T1000 (cell line): ENCODE measurements at regions not wholly inside any gene's neighbourhood (a gene's known extent, or its start where the extent isn't known, plus 50 kb on each side); places are given as distances from the start of the nearest gene placed in this dataset.

Source experiments
- DNase-seq: peaks from one replicate; lab custom pipeline; 2025; ENCODE audit warnings: mixed read lengths; lab: John Stamatoyannopoulos, UW

GRCh38 chr1:228849011-228849541 is 113.8 kb downstream of the RHOU start:
- DNase-seq = no peak

GRCh38 chr1:228850141-228851100 is 115.1 kb downstream of the RHOU start:
- no peak for DNase-seq

- DNase-seq = no peak
These were observed 115.9 kb downstream of the RHOU start for GRCh38 chr1:228851193-228851592.

GRCh38 chr1:228851618-228852017 is 116.3 kb downstream of the RHOU start:
- DNase-seq = no peak

DNA sequence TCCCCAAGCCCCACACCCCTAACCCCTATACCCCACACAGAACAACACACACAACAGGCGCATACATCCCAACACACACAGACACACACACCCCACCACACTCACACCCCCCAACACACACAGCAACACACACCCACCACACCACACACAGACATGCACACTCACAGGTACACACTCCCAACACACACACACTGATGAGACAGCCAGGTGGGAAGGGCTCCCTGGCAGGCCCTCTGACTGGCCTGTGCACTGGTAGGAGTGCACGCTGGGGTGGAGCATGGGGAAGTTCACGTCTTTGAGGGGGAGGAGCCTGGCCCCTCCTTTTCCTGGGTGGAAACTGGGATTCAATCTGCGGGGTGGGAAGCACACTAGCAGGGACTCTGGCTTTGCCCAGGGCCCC is 116.7 kb downstream of the RHOU start:
- DNase-seq = no peak

DNA sequence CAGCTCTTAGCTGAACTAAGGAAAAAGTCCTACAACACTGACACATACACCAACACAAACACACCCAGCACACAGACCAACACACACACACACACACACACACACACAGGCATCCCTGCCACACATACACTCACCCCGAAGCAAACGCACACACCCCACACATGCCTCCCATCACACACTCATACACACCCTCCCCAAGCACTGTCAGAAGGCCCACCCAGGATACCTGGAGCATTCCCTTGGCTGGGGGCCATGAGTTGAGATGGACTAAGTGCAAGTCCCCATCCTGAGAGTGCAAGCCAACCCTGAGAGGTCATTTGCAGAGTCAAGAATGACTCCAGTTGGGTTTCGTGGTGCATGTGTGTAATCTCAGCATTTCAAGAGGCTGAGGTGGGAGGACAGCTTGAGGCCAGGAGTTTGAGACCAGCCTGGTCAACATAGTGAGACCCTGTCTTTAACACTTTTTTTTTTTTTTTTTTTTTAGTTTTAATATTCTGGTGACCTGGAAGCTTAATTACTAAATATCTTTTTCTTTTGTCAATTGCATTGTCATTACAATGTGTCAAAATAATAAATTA is 117.3 kb downstream of the RHOU start:
- DNase-seq = no peak

DNA sequence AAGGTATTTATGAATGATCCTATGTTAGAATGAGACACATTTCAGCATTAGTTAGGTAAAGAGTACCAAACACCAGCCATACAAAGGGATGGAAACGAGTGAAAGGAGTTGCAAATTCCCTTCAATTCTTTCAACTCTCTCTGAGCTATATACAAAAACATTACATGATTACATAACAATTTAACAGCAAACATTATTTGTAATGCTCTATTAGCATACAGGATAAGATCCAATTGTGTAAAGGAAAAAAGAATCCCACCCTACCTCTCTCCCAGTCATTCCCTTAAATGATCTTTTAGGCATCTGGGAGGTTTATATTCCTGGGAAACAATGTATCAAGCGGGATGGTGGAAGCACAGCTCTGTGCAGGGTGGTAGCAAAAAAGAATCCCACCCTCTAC is 117.9 kb downstream of the RHOU start:
- DNase-seq = no peak

GRCh38 chr1:228853637-228854036 is 118.4 kb downstream of the RHOU start:
- DNase-seq = no peak

DNA sequence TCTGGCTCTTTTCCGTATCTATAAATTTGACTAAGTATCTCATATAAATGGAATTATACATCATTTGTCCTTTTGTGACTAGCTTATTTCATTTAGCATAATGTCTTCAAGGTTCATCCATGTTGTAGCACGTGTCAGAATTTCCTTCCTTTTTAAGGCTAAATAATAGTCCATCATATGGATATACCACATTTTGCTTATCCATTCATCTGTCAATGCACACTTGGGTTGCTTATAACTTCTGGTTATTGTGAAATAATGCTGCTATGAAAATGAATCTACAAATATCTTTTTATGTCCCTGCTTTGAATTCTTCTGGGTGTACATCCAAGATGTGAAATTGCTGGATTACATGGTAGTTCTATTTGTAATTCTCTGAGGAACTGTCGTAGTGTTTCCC is 119.6 kb downstream of the RHOU start:
- no peak for DNase-seq

- no peak for DNase-seq
These were observed 122.3 kb downstream of the RHOU start for GRCh38 chr1:228857611-228858010.

GRCh38 chr1:228860911-228861831 is 125.9 kb downstream of the RHOU start:
- no peak for DNase-seq

- no peak for DNase-seq
These were observed 126.5 kb downstream of the RHOU start for GRCh38 chr1:228861832-228862180.

DNA sequence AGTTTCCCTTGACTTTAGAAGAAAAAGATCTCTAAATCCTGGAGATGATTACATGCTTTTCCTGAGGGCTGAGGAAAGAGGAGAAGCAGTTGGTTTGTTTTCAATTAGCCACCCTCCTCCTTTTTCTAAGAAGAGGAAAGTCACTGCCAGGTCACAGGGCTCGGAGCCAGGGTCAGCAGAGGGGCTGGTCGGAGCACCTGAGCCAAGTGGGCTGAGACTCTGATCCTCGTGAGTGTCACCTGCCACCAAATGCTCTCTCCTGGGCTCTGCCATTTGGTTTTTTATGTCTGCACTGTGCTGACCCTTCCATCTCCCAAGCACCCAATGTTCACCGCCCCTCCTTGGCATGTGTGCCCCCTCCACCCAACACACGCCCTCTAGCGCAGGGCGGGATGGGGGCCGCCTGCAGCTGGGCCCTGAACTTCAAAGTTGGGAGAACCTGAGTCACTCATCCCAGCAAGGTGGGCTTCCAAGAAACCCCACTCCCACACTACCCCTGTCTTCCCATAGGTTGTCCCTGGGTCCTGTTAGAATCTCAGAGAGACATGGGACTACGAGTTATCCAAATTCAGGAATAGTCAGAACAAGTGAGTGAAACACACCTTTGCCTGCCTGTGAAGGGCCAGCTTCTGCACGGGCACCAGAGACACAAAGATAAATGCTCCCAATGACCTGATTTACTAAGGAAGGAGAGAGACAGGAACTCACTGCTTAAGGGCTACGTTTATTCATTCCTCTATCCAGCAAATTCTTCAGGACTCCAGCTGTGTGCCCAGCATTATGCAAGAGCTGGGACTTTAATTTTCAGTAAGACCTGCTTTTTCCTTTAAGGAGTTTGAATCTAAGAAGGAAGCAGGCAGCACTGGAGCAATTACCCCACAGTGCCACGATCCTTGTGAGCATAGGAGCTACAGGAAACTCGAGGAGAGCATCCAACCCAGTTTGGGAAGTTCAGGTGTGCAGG is 127.5 kb downstream of the RHOU start:
- no peak for DNase-seq

DNA sequence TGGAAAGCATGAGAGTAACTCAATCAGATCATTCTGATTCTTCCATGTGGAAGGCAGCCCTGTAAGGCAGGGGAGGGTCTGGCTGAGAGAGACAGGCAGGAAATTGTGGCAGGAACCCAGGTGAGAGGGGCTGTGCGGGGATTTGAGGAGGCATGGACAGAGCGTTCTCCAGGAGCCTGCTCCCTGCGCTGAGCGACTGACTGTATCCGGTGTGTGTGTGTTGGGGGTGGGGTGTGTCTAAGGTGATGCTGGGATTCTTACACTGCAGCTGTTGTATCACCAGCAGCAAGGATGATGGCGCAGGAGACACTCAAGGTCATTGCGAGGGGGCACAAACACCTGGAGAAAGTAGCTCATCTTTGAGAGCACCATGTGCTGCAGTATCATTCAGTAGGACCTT is 128.5 kb downstream of the RHOU start:
- DNase-seq = no peak

DNA sequence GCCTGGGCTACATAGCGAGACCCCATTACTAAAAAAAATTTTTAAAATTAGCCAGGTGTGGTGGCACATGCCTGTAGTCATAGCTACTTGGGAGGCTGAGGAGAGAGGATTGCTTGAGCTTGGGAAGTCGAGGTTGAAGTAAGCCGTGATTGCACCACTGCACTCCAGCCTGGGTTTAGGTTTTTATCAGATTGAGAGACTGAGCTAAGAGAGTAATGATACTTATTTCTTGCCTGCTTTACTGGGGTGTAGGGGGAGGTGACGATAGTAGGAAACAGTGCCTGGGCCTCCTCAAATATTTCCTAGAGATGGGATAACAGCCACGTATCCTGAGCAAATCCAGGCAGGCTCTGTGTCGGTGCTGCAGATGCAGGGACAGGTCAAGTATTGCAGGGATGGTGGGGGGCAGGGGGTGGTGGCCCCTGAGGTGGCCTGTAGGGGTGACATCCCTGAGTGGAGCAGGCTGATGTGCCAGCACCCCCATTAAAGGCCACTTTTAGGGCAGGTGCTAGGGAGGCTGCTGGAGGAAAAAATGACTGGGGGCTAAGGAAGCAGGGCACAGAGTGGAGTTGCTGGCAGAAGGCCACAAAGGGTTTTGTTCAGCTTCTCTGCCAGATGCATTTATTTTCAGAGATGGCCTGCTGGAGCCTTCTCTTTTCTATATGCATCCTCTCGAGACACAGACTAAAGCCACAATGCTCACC is 130.5 kb downstream of the RHOU start:
- DNase-seq = no peak

GRCh38 chr1:228866468-228866867 is 131.2 kb downstream of the RHOU start:
- DNase-seq = no peak

DNA sequence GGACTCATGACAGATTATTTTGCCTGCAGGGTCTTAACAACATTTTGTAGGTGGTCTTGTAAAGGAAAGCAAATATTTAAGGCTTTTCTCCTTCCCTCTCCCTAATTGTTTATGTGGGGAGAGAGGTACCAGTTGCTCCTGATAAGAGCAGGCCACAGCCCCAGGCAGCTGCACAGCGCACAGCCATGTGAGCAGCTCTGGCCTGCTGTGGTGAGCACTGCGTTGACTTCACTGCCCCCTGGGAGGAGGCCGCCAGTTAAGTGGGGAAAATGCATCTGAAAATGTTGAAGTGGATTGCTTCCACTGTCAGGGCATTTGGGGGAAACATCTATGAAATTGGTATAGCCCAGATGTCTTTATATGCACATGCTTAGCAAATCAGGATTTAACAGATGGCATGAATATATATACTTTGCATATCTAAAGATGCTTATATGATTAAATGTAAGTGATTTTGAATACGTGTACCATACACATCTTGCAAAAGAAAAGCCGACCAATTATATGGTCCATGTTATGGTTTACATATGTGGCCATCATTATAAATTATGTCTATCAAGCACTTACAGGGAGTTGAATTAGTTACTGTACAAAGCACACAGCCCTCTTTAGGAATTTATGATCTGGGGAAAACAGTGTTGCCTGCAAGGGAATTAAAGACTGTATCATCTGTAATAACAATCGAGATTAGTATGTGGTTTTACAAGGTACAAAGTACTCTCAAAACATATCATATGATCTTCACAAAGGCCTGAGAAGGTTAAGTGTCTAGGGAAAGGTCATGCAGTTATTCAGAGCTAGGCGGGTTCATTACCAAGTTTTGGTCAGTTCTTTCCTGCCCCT is 132.1 kb downstream of the RHOU start:
- DNase-seq = no peak

DNA sequence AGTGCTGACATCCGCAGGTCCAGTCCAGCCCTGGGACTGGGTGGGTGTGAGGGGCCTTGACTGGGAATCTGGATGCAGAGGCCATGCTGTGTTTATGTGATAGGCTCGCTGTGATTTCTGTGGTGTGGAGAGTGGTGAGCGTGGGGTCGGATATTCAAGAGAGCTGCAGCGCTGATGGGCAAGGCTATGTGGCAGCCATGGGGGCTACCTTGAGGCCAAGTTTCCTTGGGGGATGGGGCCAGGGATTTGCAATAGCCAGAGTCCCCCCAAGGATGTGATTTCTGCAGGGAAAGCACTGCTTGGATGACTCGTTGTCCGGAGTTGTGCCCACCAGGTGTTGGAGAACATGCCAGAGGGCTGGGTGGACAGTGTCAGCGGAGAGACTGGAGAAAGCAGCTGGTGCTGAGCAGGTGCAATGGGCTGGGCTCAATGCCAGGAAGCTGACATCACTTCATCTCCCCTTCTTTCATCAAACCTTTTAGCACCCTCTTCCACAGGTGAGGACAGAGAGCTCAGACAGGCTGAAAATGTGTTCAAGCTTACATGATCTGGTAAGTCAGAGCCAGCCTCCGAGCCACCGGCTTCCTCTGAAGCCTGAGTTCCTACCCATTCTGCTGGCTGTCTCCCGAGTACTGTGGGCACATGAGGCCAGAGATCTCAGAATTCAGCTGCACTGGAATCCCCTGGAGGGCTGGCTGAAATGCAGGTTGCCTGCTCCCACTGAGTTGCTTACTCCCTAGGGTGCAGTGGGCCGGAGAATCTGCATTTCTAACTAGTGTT is 132.9 kb downstream of the RHOU start:
- no peak for DNase-seq

GRCh38 chr1:228868731-228869024 is 133.4 kb downstream of the RHOU start:
- DNase-seq = no peak
